SK-N-SH treated with all-trans-retinoic acid at 6 μM for 48 hours (cell line): ENCODE measurements at regions not wholly inside any gene's neighbourhood (a gene's known extent, or its start where the extent isn't known, plus 50 kb on each side); places are given as distances from the start of the nearest gene placed in this dataset.

Experiments
- ARNTL ChIP-seq: fragments of 450-650 bp; formaldehyde crosslinking; IDR thresholded peaks from 2 replicates; pipeline ENCODE4 v1.5.0; 2020; ENCODE audit warnings: low read depth, mild to moderate bottlenecking, moderate library complexity, borderline replicate concordance
- BACH2 ChIP-seq: fragments of 250-450 bp; sonication (Bioruptor Pico); IDR thresholded peaks from 2 replicates; pipeline ENCODE4 v1.9.0; 2021; ENCODE audit warnings: mild to moderate bottlenecking, borderline replicate concordance
- CREB5 ChIP-seq: fragments of 250-450 bp; sonication (Bioruptor Pico); IDR thresholded peaks from 2 replicates; pipeline ENCODE4 v1.5.1; 2020; ENCODE audit warnings: low read depth, mild to moderate bottlenecking, moderate library complexity
- CSRNP3 ChIP-seq: fragments of 250-450 bp; sonication (Bioruptor Pico); IDR thresholded peaks from 2 replicates; pipeline ENCODE4 v1.5.1; 2021; ENCODE audit warnings: mild to moderate bottlenecking, moderate library complexity
- ESRRG ChIP-seq: fragments of 250-450 bp; sonication (Bioruptor Pico); IDR thresholded peaks from 2 replicates; pipeline ENCODE4 v1.6.1; 2021; ENCODE audit warnings: mild to moderate bottlenecking
- GLIS3 ChIP-seq: fragments of 250-450 bp; sonication (Bioruptor Pico); IDR thresholded peaks from 2 replicates; pipeline ENCODE4 v1.5.0; 2020; ENCODE audit warnings: mild to moderate bottlenecking, moderate library complexity
- ISL1 ChIP-seq: fragments of 250-450 bp; sonication (Bioruptor Pico); IDR thresholded peaks from 2 replicates; pipeline ENCODE4 v2.1.2; 2022; ENCODE audit warnings: mild to moderate bottlenecking, moderate library complexity
- PATZ1 ChIP-seq: fragments of 250-450 bp; sonication (Bioruptor Pico); IDR thresholded peaks from 2 replicates; pipeline ENCODE4 v1.8.0; 2020; ENCODE audit warnings: mild to moderate bottlenecking, moderate library complexity, borderline replicate concordance
- RARB ChIP-seq: fragments of 250-450 bp; sonication (Bioruptor Pico); IDR thresholded peaks from 2 replicates; pipeline ENCODE4 v1.8.0; 2021; ENCODE audit warnings: mild to moderate bottlenecking, moderate library complexity
- TCF4 ChIP-seq: fragments of 250-450 bp; sonication (Bioruptor Pico); IDR thresholded peaks from 2 replicates; pipeline ENCODE4 v1.8.0; 2021; ENCODE audit warnings: mild to moderate bottlenecking, moderate library complexity, borderline replicate concordance
- TOX ChIP-seq: fragments of 250-450 bp; sonication (Bioruptor Pico); IDR thresholded peaks from 2 replicates; pipeline ENCODE4 v1.8.0; 2021; ENCODE audit warnings: mild to moderate bottlenecking, moderate library complexity, borderline replicate concordance
- ZFP3 ChIP-seq: fragments of 250-450 bp; sonication (Bioruptor Pico); IDR thresholded peaks from 2 replicates; pipeline ENCODE4 v1.5.0; 2020; ENCODE audit warnings: mild to moderate bottlenecking, moderate library complexity
- ZFP30 ChIP-seq: fragments of 450-650 bp; formaldehyde crosslinking; IDR thresholded peaks from 2 replicates; pipeline ENCODE4 v1.5.0; 2022; ENCODE audit warnings: mild to moderate bottlenecking, moderate library complexity
- ZNF8 ChIP-seq: fragments of 450-650 bp; formaldehyde crosslinking; IDR thresholded peaks from 2 replicates; pipeline ENCODE4 v1.5.0; 2020; ENCODE audit warnings: mild to moderate bottlenecking, moderate library complexity

GRCh38 chr1:209383422-209383821 lies 200.1 kb upstream of the CAMK1G start:
- TF ChIP-seq TOX, result no peak
- no peak for TF ChIP-seq ZNF8
- no peak for TF ChIP-seq TCF4 (CRISPR knock-in tag)
- TF ChIP-seq ZFP30 (CRISPR knock-in tag), result no peak
- TF ChIP-seq ESRRG, result no peak
- no peak for TF ChIP-seq ARNTL (CRISPR knock-in tag)
- TF ChIP-seq RARB, result no peak
- no peak for TF ChIP-seq GLIS3
- no peak for TF ChIP-seq CREB5 (CRISPR knock-in tag)
- no peak for TF ChIP-seq ZFP3 (CRISPR knock-in tag)
- TF ChIP-seq CSRNP3 (CRISPR knock-in tag), result no peak
- no peak for TF ChIP-seq PATZ1 (CRISPR knock-in tag)
- TF ChIP-seq BACH2 (CRISPR knock-in tag), result no peak
- no peak for TF ChIP-seq ISL1 (CRISPR knock-in tag)
